Loucy (cell line): ENCODE measurements at regions not wholly inside any gene's neighbourhood (a gene's known extent, or its start where the extent isn't known, plus 50 kb on each side); places are given as distances from the start of the nearest gene placed in this dataset.

Source experiments
- H2AFZ ChIP-seq: fragments of 200-600 bp; sonication (generic); 2 replicates; pipeline ENCODE4 v1.6.0; 2016; ENCODE audit warnings: antibody characterized with exemption, mild to moderate bottlenecking, low read length, moderate library complexity
- H3F3A ChIP-seq: fragments of 200-600 bp; 2 replicates; pipeline ENCODE4 v1.6.0; 2016; ENCODE audit warnings: antibody characterized with exemption, low read depth, mild to moderate bottlenecking
- H3K27me3 ChIP-seq: fragments of 200-600 bp; sonication (generic); 2 replicates; pipeline ENCODE4 v1.6.1; 2014; ENCODE audit warnings: low read length, mild to moderate bottlenecking; ENCODE audit not compliant: insufficient read depth, poor library complexity, severe bottlenecking
- H3K36me3 ChIP-seq: fragments of 200-600 bp; sonication (generic); 2 replicates; pipeline ENCODE4 v1.6.1; 2016; ENCODE audit warnings: low read length; ENCODE audit not compliant: insufficient read depth
- H3K4me1 ChIP-seq: fragments of 200-600 bp; sonication (generic); 2 replicates; pipeline ENCODE4 v1.5.1; 2014; ENCODE audit warnings: low read length, mild to moderate bottlenecking; ENCODE audit not compliant: insufficient read depth, poor library complexity, severe bottlenecking
- H3K4me2 ChIP-seq: fragments of 200-600 bp; sonication (generic); 2 replicates; pipeline ENCODE4 v1.6.0; 2014; ENCODE audit warnings: antibody characterized with exemption, low read length, low read depth, mild to moderate bottlenecking; ENCODE audit not compliant: poor library complexity, severe bottlenecking
- H3K4me3 ChIP-seq: fragments of 200-600 bp; sonication (generic); 2 replicates; pipeline ENCODE4 v1.5.1; 2014; ENCODE audit warnings: low read length, mild to moderate bottlenecking, mixed read lengths; ENCODE audit not compliant: poor library complexity, severe bottlenecking
- H3K79me2 ChIP-seq: fragments of 200-600 bp; sonication (generic); 2 replicates; pipeline ENCODE4 v1.6.1; 2014; ENCODE audit warnings: low read length; ENCODE audit not compliant: insufficient read depth
- H3K9ac ChIP-seq: fragments of 200-600 bp; sonication (generic); 2 replicates; pipeline ENCODE4 v1.6.0; 2014; ENCODE audit warnings: mild to moderate bottlenecking, low read depth, low read length, moderate library complexity; ENCODE audit not compliant: poor library complexity, severe bottlenecking
- H3K9me2 ChIP-seq: fragments of 200-600 bp; sonication (generic); replicated peaks from 2 replicates; pipeline ENCODE4 v1.6.1; 2016; ENCODE audit warnings: low read depth, low read length, mixed read lengths
- H3K9me3 ChIP-seq: fragments of 200-600 bp; sonication (generic); 2 replicates; pipeline ENCODE4 v1.6.1; 2014; ENCODE audit warnings: mild to moderate bottlenecking, antibody characterized with exemption, low read length, low read depth; ENCODE audit not compliant: insufficient read depth
- H4K20me1 ChIP-seq: fragments of 200-600 bp; sonication (generic); 2 replicates; pipeline ENCODE4 v1.6.0; 2014; ENCODE audit warnings: antibody characterized with exemption, low read length, mild to moderate bottlenecking; ENCODE audit not compliant: insufficient read depth, poor library complexity, severe bottlenecking
- CTCF ChIP-seq: fragments of 200-600 bp; sonication (generic); conservative IDR thresholded peaks from 2 replicates; pipeline ENCODE4 v1.5.1; 2014; ENCODE audit warnings: mild to moderate bottlenecking, antibody characterized with exemption, low read length
- EZH2phosphoT487 ChIP-seq: fragments of 200-600 bp; IDR thresholded peaks from 2 replicates; pipeline ENCODE4 v1.6.1; 2018; ENCODE audit warnings: antibody characterized with exemption, mild to moderate bottlenecking, moderate library complexity, borderline replicate concordance

- H3K9me2 ChIP-seq: no peaks in the 10 kb centered on the region
These were observed 63.5 kb downstream of the PCDH18 start for GRCh38 chr4:137468836-137469235.

GRCh38 chr4:137467537-137467936 lies 64.8 kb downstream of the PCDH18 start:
- TF ChIP-seq EZH2phosphoT487 (no peak), CTCF (no peak)
- no peaks in the 10 kb centered on the region for H3K9me2 ChIP-seq
- no peaks in the 10 kb centered on the region for H3K79me2 ChIP-seq
- no peaks in the 10 kb centered on the region for H3K4me1 ChIP-seq
- no peaks in the 10 kb centered on the region for H3K27me3 ChIP-seq
- H4K20me1 ChIP-seq: no peaks in the 10 kb centered on the region
- no peak overlapping the region for H2AFZ ChIP-seq
- H3K9ac ChIP-seq: no peak overlapping the region
- no peaks in the 10 kb centered on the region for H3K9me3 ChIP-seq
- no peaks in the 10 kb centered on the region for H3F3A ChIP-seq
- H3K4me2 ChIP-seq: no peak overlapping the region
- no peaks in the 10 kb centered on the region for H3K36me3 ChIP-seq
- H3K4me3 ChIP-seq: no peak overlapping the region

More at GRCh38 chr4:137468836-137469235, 63.5 kb downstream of the PCDH18 start:
- H3K36me3 ChIP-seq: no peaks in the 10 kb centered on the region
- no peaks in the 10 kb centered on the region for H3K4me1 ChIP-seq
- H3K27me3 ChIP-seq: no peaks in the 10 kb centered on the region
- H3K79me2 ChIP-seq: no peaks in the 10 kb centered on the region
- no peak overlapping the region for H2AFZ ChIP-seq
- no peak overlapping the region for H3K4me2 ChIP-seq
- no peak for TF ChIP-seq CTCF
- no peak for TF ChIP-seq EZH2phosphoT487
- H3K9ac ChIP-seq: no peak overlapping the region
- H3K4me3 ChIP-seq: no peak overlapping the region
- no peaks in the 10 kb centered on the region for H4K20me1 ChIP-seq
- no peaks in the 10 kb centered on the region for H3F3A ChIP-seq
- H3K9me3 ChIP-seq: no peaks in the 10 kb centered on the region

GRCh38 chr4:137463377-137464003 lies 68.8 kb downstream of the PCDH18 start:
- no peaks in the 10 kb centered on the region for H3F3A ChIP-seq
- H3K9ac ChIP-seq: no peak overlapping the region
- no peak overlapping the region for H3K4me3 ChIP-seq
- H3K4me1 ChIP-seq: no peaks in the 10 kb centered on the region
- H3K79me2 ChIP-seq: no peaks in the 10 kb centered on the region
- H3K27me3 ChIP-seq: no peaks in the 10 kb centered on the region
- no peaks in the 10 kb centered on the region for H3K9me3 ChIP-seq
- H3K9me2 ChIP-seq: no peaks in the 10 kb centered on the region
- H3K36me3 ChIP-seq: no peaks in the 10 kb centered on the region
- TF ChIP-seq CTCF: no peak
- no peak for TF ChIP-seq EZH2phosphoT487
- H4K20me1 ChIP-seq: no peaks in the 10 kb centered on the region
- H2AFZ ChIP-seq: no peak overlapping the region
- H3K4me2 ChIP-seq: no peak overlapping the region
